Sigmoid colon (tissue), 4 donors: ENCODE measurements at regions not wholly inside any gene's neighbourhood (a gene's known extent, or its start where the extent isn't known, plus 50 kb on each side); places are given as distances from the start of the nearest gene placed in this dataset.

ENCODE experiments used
- POLR2A ChIP-seq, 2 donors: fragments of 450-650 bp; IDR thresholded peaks; one replicate each; pipeline ENCODE4 v1.6.1; 2016; ENCODE audit warnings: antibody characterized with exemption in 2 of 2, mild to moderate bottlenecking in 2 of 2, moderate library complexity in 2 of 2
- POLR2AphosphoS5 ChIP-seq, 4 donors: sonication (generic); formaldehyde crosslinking; IDR thresholded peaks; one replicate each; pipeline ENCODE4 v1.6.1; 2017; ENCODE audit warnings: antibody characterized with exemption in 4 of 4
- TF ChIP-seq, protein P1 (sequence below), 4 experiments: fragments of 450-650 bp in 3 of 4; fragments of 200-600 bp in 1 of 4; IDR thresholded peaks; one replicate each; pipeline ENCODE4 v1.5.1; 2016 to 2019; ENCODE audit warnings: antibody characterized with exemption in 4 of 4, mild to moderate bottlenecking in 3 of 4, moderate library complexity in 2 of 4

DNA sequence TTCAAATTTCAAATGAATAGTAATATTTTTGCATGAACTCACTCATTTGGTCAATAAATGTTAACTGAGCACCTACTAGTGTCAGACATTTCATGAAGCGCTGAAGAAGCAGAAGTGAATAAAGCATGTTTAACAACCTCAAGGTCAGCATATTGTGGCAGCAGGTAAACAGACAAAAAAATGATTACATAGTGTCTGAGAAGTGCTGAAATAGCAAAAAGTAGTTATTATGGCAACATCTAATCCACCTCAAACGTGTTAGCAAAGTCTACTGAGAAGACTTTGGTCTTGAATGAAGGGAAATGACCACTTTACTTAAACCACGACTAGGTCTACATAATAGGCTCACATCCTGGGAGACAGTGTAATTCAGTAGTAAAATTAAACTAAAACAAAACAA lies 452.2 kb upstream of the LRATD1 start:
- TF ChIP-seq, protein P1, sequence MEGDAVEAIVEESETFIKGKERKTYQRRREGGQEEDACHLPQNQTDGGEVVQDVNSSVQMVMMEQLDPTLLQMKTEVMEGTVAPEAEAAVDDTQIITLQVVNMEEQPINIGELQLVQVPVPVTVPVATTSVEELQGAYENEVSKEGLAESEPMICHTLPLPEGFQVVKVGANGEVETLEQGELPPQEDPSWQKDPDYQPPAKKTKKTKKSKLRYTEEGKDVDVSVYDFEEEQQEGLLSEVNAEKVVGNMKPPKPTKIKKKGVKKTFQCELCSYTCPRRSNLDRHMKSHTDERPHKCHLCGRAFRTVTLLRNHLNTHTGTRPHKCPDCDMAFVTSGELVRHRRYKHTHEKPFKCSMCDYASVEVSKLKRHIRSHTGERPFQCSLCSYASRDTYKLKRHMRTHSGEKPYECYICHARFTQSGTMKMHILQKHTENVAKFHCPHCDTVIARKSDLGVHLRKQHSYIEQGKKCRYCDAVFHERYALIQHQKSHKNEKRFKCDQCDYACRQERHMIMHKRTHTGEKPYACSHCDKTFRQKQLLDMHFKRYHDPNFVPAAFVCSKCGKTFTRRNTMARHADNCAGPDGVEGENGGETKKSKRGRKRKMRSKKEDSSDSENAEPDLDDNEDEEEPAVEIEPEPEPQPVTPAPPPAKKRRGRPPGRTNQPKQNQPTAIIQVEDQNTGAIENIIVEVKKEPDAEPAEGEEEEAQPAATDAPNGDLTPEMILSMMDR (IDR thresholded peaks at IDR 0.05) = no peak
- no peak for TF ChIP-seq POLR2A (IDR thresholded peaks at IDR 0.05)
- no peak for TF ChIP-seq POLR2AphosphoS5 (IDR thresholded peaks at IDR 0.05)
